ENCODE measurements at regions not wholly inside any gene's neighbourhood (a gene's known extent, or its start where the extent isn't known, plus 50 kb on each side); places are given as distances from the start of the nearest gene placed in this dataset.

DNA sequence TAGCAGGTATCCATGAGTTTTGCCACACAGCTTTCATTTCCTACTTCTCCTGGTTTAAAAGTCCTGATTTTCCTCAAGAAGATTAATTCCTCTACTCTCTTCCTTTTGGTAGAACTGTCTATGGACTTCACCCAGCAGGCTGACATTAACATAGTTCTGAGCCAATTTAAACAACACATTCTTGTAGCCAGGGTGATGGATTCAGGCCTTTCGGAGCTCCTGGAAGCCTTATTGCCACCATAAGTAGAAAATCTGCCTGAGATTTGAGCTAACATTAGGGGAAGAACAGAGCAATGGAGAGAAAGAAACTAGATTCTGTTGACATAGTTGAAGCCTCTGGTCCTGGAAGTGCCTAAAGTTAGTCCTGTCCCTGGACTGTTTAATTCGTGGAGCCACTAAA lies 449.8 kb downstream of the TAFA4 start:
- in situ Hi-C loops (cut with HindIII; ENCODE audit: low pct_ligation_motif_present, low pct_unique_long_range_greater_than_20kb, low sequenced_read_pairs), result no loop called here
- DNase-seq, result no peak

DNA sequence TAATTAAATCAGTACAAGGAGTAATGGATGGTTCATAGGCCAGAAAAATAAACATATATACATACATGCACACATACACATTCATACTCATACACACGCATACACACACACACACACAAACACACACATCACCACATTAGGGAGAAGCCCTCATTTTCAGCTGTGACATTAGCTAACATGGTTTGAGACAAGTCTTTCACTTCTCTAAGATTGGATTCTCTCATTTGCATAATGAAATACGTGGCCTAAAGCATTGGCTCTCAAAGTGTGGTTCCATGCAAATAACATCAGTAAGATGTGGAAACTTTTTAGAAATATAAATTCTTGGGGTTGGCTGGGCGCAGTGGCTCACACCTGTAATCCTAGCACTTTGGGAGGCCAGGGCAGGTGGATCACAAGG lies 452.6 kb downstream of the TAFA4 start:
- in situ Hi-C loops (cut with HindIII; ENCODE audit: low pct_ligation_motif_present, low pct_unique_long_range_greater_than_20kb, low sequenced_read_pairs), result no loop called here
- DNase-seq, result no peak

DNA sequence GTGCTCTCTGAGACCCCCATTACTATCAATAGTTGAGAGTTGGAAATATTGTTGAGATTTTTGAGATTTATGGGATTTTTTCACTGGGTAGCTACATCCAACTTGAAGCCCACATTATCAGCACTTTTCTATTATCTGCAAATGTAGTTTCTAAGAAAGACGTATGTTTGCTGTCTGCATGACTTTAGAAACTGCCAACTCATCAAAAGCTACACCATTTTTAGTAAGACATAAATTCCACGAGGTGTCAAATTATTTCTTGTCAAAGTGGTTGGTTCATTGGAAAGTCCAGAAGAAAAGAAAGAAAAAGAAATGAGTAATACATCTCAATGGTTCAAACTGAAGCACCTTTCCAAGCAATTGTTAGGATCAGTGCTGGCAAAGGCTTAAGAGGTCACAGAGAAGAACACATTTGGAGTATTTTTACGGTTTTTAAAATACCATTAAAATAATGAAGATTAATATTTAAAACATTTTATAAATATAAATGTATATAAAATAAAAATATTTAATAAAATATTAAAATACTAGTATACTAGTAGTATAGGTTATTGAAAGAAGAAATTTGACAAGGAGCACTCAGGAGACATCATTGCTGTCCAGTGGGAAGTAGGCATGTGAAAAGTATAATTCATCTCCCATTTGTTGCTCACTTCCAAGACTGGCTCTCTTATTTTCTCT lies 463.5 kb downstream of the TAFA4 start:
- in situ Hi-C loops (cut with HindIII; ENCODE audit: low pct_ligation_motif_present, low pct_unique_long_range_greater_than_20kb, low sequenced_read_pairs), result no loop called here
- no peak for DNase-seq

DNA sequence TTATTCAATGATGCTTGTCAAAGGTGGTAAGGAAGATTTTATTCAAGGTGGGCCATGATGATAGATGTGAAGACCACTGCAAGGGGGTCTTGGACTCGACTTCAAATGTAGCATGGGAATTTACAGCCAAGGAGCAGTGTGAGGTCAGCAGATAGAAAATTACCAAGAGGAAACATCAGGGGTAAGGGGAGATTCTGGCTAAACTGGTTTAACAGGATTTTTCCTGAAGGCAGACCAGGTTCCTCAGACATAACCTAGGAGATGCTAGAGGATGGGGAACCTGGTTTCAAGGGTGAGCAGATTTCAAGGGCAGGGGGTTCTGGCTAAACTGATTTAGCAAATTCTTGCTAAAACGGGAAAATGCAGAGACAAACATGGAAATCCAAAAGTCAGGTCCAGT lies 464.9 kb downstream of the TAFA4 start:
- in situ Hi-C loops (cut with HindIII; ENCODE audit: low pct_ligation_motif_present, low pct_unique_long_range_greater_than_20kb, low sequenced_read_pairs), result no loop called here

DNA sequence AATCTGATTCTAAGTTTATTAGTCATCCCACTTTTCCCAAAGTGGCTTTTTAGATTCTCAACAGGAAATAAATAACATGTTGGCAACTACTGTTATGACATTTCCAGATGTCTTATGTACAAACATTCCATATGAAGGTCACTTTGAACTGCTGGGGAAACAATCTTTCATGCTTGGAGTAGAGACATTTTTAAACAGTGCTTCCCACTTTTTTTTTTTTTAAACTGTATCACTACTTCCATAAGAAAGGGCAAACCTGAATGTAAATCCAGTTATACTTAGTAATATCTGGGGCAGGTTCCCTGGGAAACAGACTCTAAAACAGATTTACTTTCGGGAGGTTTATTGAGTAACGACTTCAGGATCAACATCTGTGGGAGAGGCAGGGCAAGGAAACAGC lies 473.8 kb downstream of the TAFA4 start:
- in situ Hi-C loops (cut with HindIII; ENCODE audit: low pct_ligation_motif_present, low pct_unique_long_range_greater_than_20kb, low sequenced_read_pairs), result no loop called here

More for the DNA sequence above, 464.9 kb downstream of the TAFA4 start:
- no peak for DNase-seq

DNA sequence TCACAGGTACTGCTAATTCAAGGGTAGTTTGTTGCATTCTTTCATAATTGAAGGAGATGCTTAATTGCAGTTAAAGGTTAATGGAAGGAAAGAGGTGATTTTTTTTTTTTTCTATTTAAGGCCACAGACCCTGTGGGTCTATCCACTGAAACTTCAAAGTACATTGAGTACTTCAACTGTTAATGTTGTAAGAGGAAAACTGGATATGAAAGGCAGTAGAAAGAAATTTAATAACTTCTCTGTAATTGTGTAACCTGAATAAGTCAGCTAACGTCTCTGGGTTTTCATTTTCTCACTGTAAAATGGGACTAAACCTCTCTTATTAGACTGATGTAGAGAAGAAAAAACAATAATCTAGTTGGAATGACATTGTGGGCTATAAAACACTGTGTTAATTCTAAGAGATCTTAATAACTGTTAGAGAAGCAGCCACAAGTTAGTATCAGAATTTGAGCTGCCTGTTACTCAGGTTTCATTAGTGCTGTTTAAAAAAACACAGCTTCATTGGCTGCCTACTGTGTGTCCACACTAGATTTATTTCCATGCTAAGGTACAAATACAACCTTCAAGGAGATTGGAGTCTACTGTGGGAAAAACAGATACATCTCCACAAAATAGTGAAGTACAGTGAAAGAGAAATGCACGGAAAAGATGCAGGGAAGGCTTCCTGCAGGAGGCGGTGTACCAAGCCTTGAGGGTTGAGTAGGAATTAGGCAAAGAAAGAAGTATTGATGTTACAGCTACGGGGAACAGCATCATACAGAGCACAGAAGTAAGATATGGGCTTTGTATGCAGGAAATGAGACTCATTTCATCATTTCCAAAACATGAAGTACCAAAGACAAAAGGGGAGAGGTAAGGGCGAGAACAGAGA lies 483.6 kb downstream of the TAFA4 start:
- in situ Hi-C loops (cut with HindIII; ENCODE audit: low pct_ligation_motif_present, low pct_unique_long_range_greater_than_20kb, low sequenced_read_pairs), result no loop called here
- no peak for DNase-seq

More for the DNA sequence above, 473.8 kb downstream of the TAFA4 start:
- DNase-seq, result no peak

DNA sequence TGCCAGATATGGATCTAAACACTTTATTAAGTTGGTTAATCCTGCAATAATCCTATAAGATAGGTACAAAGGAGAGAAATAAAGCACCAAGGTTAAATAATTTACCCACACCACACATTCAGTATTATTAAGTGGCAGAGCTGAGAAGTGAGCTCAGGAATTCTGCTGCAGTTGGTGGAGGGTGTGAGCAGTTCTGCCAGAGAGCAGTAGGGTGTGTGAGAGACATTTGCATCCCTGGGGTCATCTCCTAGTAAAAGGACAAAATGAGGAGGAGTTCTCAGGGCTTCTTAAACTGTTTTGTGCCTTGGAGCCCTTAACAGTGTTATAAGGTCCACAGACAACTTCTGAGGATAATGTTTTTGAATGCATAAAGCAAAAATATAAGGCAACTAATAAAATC lies 484.5 kb downstream of the TAFA4 start:
- no peak for DNase-seq
- in situ Hi-C loops (cut with HindIII; ENCODE audit: low pct_ligation_motif_present, low pct_unique_long_range_greater_than_20kb, low sequenced_read_pairs), result no loop called here

DNA sequence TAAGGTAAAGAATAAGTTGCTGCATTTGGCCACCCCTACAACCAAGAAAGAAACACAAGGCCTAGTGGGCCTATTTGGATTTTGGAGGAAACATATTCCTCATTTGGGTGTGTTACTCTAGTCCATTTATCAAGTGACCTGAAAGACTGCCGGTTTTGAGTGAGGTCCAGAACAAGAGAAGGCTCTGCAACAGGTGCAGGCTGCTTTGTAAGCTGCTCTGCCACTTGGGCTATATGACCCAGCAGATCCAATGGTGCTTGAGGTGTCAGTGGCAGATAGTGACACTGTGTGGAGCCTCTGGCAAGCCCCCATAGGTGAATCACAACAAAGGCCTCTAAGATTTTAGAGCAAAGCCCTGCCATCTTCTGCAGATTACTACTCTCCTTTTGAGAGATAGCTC lies 491.3 kb downstream of the TAFA4 start:
- in situ Hi-C loops (cut with HindIII; ENCODE audit: low pct_ligation_motif_present, low pct_unique_long_range_greater_than_20kb, low sequenced_read_pairs), result no loop called here

DNA sequence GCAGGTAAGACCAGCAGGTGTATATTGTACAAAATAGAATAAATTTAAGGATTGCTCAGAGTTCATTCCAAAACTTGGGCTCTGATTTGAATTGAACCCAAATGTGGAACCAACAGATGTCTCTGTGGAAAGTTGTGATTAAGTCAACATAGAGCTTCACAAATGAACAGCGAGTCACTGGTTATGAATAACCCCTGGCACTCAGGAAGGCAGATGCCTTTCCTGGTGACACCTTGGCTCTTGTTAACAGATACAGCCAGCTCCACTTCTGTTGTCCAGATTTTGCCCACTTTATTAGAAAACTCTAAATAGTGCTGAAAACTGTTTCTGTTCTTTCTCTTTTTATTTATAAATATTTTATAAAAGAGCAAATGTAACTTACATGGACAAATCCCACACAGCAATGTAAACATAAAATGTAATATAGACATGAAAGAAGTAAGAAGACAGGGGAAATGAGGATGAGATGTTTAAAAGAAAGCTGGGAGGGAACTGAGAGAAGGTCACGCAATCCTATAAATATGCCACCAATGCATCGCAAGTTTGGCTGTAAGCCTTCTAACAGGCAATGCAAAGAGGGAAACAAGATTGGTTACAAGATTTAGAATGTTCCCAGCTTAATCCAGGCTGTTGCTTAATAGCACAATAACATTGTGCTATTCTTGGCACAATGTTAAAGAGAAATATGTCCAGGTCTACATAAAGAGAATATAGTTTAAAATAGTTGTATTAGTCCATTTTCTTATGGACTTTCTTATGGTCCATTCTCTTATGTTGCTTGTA lies 495.5 kb downstream of the TAFA4 start:
- in situ Hi-C loops (cut with HindIII; ENCODE audit: low pct_ligation_motif_present, low pct_unique_long_range_greater_than_20kb, low sequenced_read_pairs), result no loop called here
- no peak for DNase-seq

More for the DNA sequence above, 491.3 kb downstream of the TAFA4 start:
- DNase-seq, result no peak

DNA sequence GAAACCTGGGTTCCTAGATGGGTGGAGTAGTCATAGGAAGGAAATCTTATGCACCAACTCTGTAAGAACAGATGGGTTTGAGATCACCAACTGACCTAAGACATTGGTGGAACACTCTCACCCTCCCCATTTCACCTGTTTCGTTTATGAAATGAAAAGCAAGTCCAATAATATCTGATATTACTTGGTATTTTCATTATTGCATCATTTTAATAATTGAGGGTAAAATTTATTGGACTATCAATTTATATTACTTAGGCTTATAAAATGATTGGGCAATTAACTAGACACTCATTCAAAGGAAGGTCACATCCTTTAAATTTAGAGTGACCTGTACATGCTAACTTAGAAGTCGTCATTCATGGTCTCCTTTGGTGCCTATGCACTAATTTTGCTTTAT lies 503.9 kb downstream of the TAFA4 start:
- no peak for DNase-seq
- in situ Hi-C loops (cut with HindIII; ENCODE audit: low pct_ligation_motif_present, low pct_unique_long_range_greater_than_20kb, low sequenced_read_pairs), result no loop called here

DNA sequence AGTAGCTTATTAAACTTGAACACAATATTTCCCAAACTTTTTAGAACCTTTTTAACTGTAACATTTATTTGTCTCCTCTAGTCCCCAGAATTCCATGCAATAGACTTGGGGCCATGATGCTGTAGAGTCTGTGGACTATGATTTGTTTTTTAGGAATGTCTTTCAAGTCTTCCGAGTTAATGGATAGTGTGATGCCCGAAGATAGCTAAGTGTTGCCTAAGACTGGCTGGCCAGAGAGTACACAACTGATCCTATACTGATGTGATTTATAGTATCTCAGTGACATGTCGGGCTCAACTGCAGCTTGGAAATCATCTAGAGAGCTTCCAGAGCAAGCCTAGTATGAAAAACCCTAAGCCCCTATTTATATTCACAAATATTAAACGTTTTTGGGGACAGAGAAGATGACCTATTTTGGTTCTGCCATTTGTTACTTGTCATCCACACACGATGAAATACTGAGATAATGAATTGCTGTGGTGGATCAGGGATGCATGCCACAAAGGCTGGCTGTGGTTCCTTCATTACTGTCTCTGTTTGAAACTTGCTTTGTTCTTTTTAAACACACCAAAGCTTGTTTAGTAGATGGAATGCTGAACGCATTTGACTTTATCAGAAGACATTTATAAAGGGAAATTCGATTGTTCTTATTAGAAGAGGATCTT lies 507.4 kb downstream of the TAFA4 start:
- in situ Hi-C loops (cut with HindIII; ENCODE audit: low pct_ligation_motif_present, low pct_unique_long_range_greater_than_20kb, low sequenced_read_pairs), result no loop called here
- no peak for DNase-seq

DNA sequence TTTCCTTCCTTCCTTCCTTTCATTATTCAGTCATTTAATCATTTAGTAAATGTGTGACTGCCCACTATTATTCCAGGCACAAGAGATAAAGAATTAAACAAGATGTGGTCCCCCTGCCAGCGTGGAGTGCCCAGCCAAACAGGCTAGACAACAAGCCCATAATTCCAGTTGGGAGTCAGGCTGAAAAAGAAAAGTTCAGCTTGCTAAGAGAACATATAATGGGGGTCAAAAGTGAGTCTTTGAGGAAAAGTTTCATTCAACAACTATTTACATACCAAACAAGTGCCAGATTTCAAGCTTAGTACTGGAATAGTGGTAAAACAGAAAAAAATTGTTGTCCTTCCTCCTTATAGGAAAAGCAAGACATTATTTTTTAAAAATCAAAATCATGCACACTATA lies 523.7 kb downstream of the TAFA4 start:
- DNase-seq, result no peak
- in situ Hi-C loops (cut with HindIII; ENCODE audit: low pct_ligation_motif_present, low pct_unique_long_range_greater_than_20kb, low sequenced_read_pairs), result no loop called here

DNA sequence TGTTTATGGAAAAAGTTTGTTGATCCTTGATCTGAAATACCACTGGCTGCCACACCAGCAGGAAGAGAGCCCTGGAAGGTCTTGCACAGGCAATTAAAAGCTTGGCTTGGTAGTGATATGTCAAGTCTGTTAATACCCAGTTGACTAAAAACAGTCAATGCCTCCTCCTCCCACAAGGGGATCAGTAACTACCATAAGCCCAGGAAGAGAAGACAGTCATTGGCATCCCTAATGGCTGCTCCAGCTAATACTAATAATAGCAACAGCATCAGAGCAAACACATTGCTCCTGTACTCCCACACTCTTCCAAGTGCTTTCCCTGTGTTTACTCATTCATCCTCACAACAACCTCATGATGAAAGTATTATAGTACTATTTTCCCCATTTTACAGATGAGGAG lies 528.6 kb downstream of the TAFA4 start:
- in situ Hi-C loops (cut with HindIII; ENCODE audit: low pct_ligation_motif_present, low pct_unique_long_range_greater_than_20kb, low sequenced_read_pairs), result no loop called here
- DNase-seq, result no peak

DNA sequence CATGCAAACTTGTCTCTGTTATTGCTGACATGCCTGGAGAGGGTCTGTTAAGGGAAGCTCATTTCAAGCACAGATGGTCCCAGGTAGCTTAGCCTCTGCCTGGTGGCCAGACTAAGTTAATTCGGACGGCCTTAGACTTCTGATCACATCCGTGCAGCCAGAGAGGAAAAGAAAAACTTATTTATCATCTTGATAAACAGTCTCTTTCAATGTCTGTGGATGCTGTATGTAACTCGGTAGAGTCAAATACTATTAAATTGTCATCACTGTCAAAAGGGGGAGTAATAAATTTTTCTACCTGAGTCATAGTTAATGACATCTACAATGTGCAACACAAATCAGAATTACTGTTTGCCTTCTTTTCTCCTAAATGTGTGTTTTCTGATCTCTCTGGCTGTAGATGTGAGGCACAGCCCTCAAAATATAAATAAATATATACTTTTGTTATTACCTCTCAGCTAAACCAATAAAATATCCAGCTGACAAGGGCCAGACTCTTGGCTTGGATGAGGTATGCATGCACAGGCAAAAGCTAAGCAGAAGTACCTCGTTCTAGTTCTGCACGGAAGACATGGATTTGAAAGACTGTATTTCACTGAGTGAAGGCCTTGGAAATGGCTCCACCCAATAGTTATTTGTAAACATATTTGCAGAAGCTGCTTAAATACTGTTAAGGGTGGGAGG lies 530.0 kb downstream of the TAFA4 start:
- DNase-seq, result no peak
- in situ Hi-C loops (cut with HindIII; ENCODE audit: low pct_ligation_motif_present, low pct_unique_long_range_greater_than_20kb, low sequenced_read_pairs), result no loop called here

DNA sequence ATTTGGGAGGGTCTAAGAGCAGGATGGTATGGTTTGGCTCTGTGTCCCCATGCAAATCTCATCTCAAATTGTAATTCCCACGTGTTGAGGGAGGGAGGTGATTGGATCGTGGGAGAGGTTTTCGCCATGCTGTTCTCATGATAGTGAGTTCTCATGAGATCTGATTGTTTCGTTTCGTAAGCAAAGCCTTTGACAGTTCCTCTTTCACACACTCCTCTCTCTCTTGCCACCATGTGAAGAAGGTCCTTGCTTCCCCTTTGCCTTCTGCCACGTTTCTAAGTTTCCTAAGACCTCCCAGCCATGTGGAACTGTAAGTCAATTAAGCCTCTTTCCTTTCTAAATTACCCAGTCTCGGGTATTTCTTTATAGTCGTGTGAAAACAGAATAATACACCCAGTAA lies 553.7 kb downstream of the TAFA4 start:
- in situ Hi-C loops (cut with HindIII; ENCODE audit: low pct_ligation_motif_present, low pct_unique_long_range_greater_than_20kb, low sequenced_read_pairs), result no loop called here
- DNase-seq, result no peak

DNA sequence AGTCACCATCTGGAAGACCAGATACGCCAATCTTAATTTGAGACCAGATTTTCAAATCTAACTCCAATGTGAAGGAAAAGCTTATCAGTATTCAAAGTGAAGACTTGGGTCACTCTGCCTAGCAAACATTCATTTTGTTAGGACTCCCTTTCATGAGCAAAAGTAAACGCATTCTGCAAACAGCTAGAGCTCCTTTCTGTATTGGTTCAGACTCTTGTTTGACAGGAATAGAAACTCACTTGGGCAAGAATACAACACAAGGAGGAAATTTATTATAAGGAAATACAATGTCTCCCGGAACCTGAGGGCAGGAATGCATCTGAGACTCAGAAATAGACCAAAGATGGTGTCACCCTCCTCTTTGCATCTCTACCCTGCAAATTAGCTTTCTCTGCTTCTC lies 558.6 kb downstream of the TAFA4 start:
- in situ Hi-C loops (cut with HindIII; ENCODE audit: low pct_ligation_motif_present, low pct_unique_long_range_greater_than_20kb, low sequenced_read_pairs), result no loop called here
- DNase-seq, result no peak

DNA sequence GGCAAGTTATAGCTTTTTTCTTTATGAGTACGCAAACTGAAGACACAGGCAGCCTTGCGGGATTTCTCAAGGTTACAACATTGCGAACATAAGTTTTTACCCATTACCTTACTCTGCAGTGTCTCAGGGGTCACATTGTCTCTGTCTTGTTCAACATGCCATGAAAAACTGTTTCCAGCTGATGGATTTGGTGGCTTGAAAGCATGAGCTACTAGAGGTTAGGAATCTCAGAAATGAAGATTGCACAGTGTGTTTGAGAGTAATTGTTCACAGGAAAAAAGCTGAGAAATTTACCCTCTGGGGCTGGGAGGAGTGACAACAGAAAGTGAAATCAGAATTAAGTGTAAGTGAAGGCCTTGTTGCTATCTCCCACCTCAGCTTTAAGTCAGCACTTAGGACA lies 568.6 kb downstream of the TAFA4 start:
- in situ Hi-C loops (cut with HindIII; ENCODE audit: low pct_ligation_motif_present, low pct_unique_long_range_greater_than_20kb, low sequenced_read_pairs), result no loop called here
- no peak for DNase-seq

DNA sequence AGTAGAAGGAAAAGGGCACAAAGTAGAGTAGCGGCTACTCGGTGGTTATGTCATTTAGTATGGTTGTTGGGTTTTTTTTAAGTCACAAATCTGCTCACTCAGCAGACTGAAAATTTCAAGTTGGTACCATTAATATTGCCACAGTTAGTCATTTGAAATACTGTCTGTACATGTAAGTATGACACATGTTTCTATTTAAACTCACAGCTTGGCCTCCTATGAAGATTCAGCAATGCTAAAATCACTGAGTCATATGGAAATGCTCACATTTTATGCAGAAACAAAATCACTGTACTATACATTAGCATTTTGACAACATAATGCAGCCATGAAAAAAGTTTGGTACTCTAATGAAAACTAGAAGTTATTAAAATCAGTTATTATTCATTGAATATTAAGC lies 571.9 kb downstream of the TAFA4 start:
- no peak for DNase-seq
- in situ Hi-C loops (cut with HindIII; ENCODE audit: low pct_ligation_motif_present, low pct_unique_long_range_greater_than_20kb, low sequenced_read_pairs), result no loop called here

Measured in ACHN (cell line).